T-cell (primary cell): ENCODE measurements at regions not wholly inside any gene's neighbourhood (a gene's known extent, or its start where the extent isn't known, plus 50 kb on each side); places are given as distances from the start of the nearest gene placed in this dataset.

ENCODE experiments used
- ATAC-seq, 4 experiments: fragments of 200-7000 bp in 3 of 4; fragments of 150-1000 bp in 1 of 4; cut with Tn5 transposase; replicated peaks in 1 of 4; 1 replicate in 3 of 4; 2 replicates in 1 of 4; pipeline ENCODE4 v1.10.0; 2021; ENCODE audit warnings: moderate library complexity in 3 of 4, mild to moderate bottlenecking in 2 of 4, moderate number of reproducible peaks in 1 of 4
- CTCF ChIA-PET, 2 donors: fragments of 300-600 bp; sonication (Branson Sonifier 250); formaldehyde crosslinking; loops; one replicate each; lab custom pipeline; 2022; ENCODE audit warnings: antibody characterized with exemption in 2 of 2; lab: Charles Lee
- POLR2A ChIA-PET, 2 donors: fragments of 300-600 bp; sonication (Branson Sonifier 250); formaldehyde crosslinking; loops; one replicate each; lab custom pipeline; 2022; ENCODE audit warnings: antibody characterized with exemption in 2 of 2; lab: Charles Lee
- DNase-seq, 35 experiments: peaks; one replicate each; pipeline versions ENCODE4 v3.0.0 to v3.0.0-alpha.2; 2013 to 2023
- H3K27ac ChIP-seq: one replicate; pipeline ENCODE4 v1.5.1; 2013; ENCODE audit warnings: low read length
- H3K27me3 ChIP-seq, 2 experiments: replicated peaks in 1 of 2; 1 replicate in 1 of 2; 2 replicates in 1 of 2; pipeline versions ENCODE4 v1.6.1 to v1.7.0; 2013; ENCODE audit warnings: low read length in 1 of 2, mixed read lengths in 1 of 2; ENCODE audit not compliant: control insufficient read depth in 2 of 2, insufficient read depth in 2 of 2; ENCODE audit errors: extremely low read depth in 1 of 2
- H3K36me3 ChIP-seq, 2 donors: 1 replicate in 1 of 2; 2 replicates in 1 of 2; pipeline versions ENCODE4 v1.6.1 to v1.7.0; 2013; ENCODE audit warnings: low read length in 1 of 2; ENCODE audit not compliant: control insufficient read depth in 2 of 2, insufficient read depth in 1 of 2; ENCODE audit errors: extremely low read depth in 1 of 2
- H3K4me1 ChIP-seq, 2 experiments: 1 replicate in 1 of 2; 2 replicates in 1 of 2; pipeline versions ENCODE4 v1.6.1 to v1.7.0; 2013; ENCODE audit warnings: low read length in 2 of 2, mixed read lengths in 1 of 2; ENCODE audit not compliant: insufficient read depth in 2 of 2, control insufficient read depth in 1 of 2; ENCODE audit errors: extremely low read depth in 1 of 2
- H3K4me3 ChIP-seq, 2 donors: 1 replicate in 1 of 2; 2 replicates in 1 of 2; pipeline versions ENCODE4 v1.5.1 to v1.7.0; 2013; ENCODE audit warnings: mild to moderate bottlenecking in 2 of 2, low read length in 1 of 2, moderate library complexity in 1 of 2; ENCODE audit not compliant: control insufficient read depth in 1 of 2; ENCODE audit errors: extremely low read depth in 1 of 2
- H3K9me3 ChIP-seq: 2 replicates; pipeline ENCODE4 v1.7.0; 2013
- H3K27ac Mint-ChIP-seq, 2 donors: one replicate each; pipeline ENCODE4 v1.8.0; 2020 to 2021; ENCODE audit warnings: mild to moderate bottlenecking in 2 of 2, mixed read lengths in 2 of 2
- H3K27me3 Mint-ChIP-seq, 2 donors: one replicate each; pipeline ENCODE4 v1.8.0; 2021 to 2022; ENCODE audit warnings: mixed read lengths in 2 of 2
- H3K36me3 Mint-ChIP-seq: one replicate; pipeline ENCODE4 v1.8.0; 2021; ENCODE audit warnings: mixed read lengths
- H3K4me1 Mint-ChIP-seq, 3 donors: one replicate each; pipeline ENCODE4 v1.8.0; 2020 to 2022; ENCODE audit warnings: mixed read lengths in 3 of 3, mild to moderate bottlenecking in 1 of 3
- H3K4me3 Mint-ChIP-seq, 3 donors: one replicate each; pipeline ENCODE4 v1.8.0; 2020 to 2022; ENCODE audit warnings: mild to moderate bottlenecking in 3 of 3, mixed read lengths in 3 of 3, moderate library complexity in 3 of 3
- H3K9me3 Mint-ChIP-seq, 3 donors: one replicate each; pipeline ENCODE4 v1.8.0; 2020 to 2022; ENCODE audit warnings: mixed read lengths in 3 of 3
- WGBS: methylation state at CpG from one replicate; pipeline ENCODE4 v1.1.5; 2013; ENCODE audit warnings: missing lambda C conversion rate; ENCODE audit not compliant: insufficient coverage; 5-methylcytosine and 5-hydroxymethylcytosine counted together

DNA sequence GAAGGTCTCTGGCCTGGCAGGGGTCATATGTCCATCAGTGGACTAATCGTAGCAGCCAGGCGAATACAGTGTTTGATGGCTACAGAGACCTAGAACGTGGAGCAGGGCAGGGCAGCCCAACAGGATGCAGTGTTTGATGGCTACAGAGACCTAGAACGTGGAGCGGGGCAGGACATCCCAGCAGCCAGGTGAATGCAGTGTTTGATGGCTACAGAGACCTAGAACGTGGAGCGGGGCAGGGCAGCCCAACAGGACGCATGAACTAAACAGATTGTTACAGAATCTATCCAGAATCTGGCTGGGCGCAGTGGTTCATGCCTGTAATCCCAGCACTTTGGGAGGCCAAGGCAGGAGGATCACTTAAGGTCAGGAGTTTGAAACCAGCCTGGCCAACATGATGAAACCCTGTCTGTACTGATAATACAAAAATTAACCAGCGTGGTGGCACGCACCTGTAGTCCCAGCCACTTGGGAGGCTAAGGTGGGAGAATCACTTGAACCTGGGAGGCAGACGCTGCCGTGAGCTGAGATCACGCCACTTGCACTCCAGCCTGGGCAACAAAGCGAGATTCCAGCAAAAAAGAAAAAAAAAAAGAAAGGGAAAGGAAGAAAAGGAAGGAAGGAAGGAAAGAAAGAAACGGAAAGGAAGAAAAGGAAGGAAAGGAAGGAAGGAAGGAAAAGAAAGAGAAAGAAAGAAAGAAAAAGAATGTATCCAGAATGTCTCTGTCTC, 65.2 kb upstream of the RPH3AL start:
- ChIA-PET POLR2A (interaction anchor here in 1 of 2 donors (0.6 to 0.7 kb wide), 2 partner anchors 79 to 85 kb away, joined by 4 to 7 read pairs; no protein-coding TSS in a partner anchor), CTCF (interaction anchor here (0.7 to 1.7 kb wide), 2 partner anchors 282 kb away, joined by 4 to 12 read pairs; no protein-coding TSS in a partner anchor)
- Histone ChIP-seq H3K9me3 (no peaks in the 10 kb centered on the region), H3K27ac (peak overlapping the region; percentile 86), H3K4me1 (peaks cover 50 to 84% of the 10 kb centered on the region in 2 experiments), H3K4me3 (peak overlapping the region in 1 of 2 donors; percentile 25), H3K36me3 (peaks cover under 1 to 4% of the 10 kb centered on the region in 2 donors), H3K27me3 (no peaks in the 10 kb centered on the region)
- Mint-ChIP-seq H3K27ac (peak overlapping the region; percentile 98 to 100), H3K9me3 (peaks cover 0 to 3% (median 0%) of the 10 kb centered on the region in 3 donors), H3K27me3 (peaks cover 0 to 2% of the 10 kb centered on the region in 2 donors), H3K4me1 (peaks cover 78 to 81% (median 80%) of the 10 kb centered on the region in 3 donors), H3K4me3 (peak overlapping the region; percentile 39 to 91 (median 49)), H3K36me3 (peaks cover 9% of the 10 kb centered on the region)
- DNase-seq (no peak), ATAC-seq (no peak)
- WGBS: 88% methylated on average over 9 of the region's 16 CpGs

- ATAC-seq (peak; percentile 44 to 59 (median 48)), DNase-seq (peak in 25 of 35 experiments; percentile 8 to 77 (median 33))
- Mint-ChIP-seq H3K36me3 (peaks cover 12% of the 10 kb centered on the region), H3K9me3 (peaks cover 0 to 3% (median 0%) of the 10 kb centered on the region in 3 donors), H3K27ac (peak overlapping the region; percentile 98 to 100), H3K27me3 (peaks cover 0 to 2% of the 10 kb centered on the region in 2 donors), H3K4me1 (peaks cover 86 to 87% (median 87%) of the 10 kb centered on the region in 3 donors), H3K4me3 (peak overlapping the region; percentile 91 to 94 (median 93))
- 10% methylated on average over 10 of the region's 23 CpGs for WGBS
- peaks cover 4 to 5% of the 10 kb centered on the region in 2 donors for H3K36me3 ChIP-seq
- peak overlapping the region; percentile 53 to 60 for H3K4me3 ChIP-seq
- POLR2A ChIA-PET: interaction anchor here in 1 of 2 donors (0.6 kb wide), 1 partner anchor 258 kb away, joined by 3 read pairs; no protein-coding TSS in a partner anchor
- no peaks in the 10 kb centered on the region for H3K27me3 ChIP-seq
- H3K27ac ChIP-seq: peak overlapping the region; percentile 86
- no peaks in the 10 kb centered on the region for H3K9me3 ChIP-seq
- CTCF ChIA-PET: interaction anchor here (0.7 to 1.0 kb wide), 4 partner anchors 81 to 583 kb away, joined by 3 to 12 read pairs (median 4); no protein-coding TSS in a partner anchor
- H3K4me1 ChIP-seq: peaks cover 59 to 97% of the 10 kb centered on the region in 2 experiments
Measured at GRCh38 chr17:416293-417206, 63.9 kb upstream of the RPH3AL start.

GRCh38 chr17:413706-414380, 61.2 kb upstream of the RPH3AL start:
- H3K4me3 ChIP-seq: peak overlapping the region; percentile 49 to 55
- no peaks in the 10 kb centered on the region for H3K27me3 ChIP-seq
- ATAC-seq: no peak
- peak overlapping the region; percentile 98 to 100 for H3K27ac Mint-ChIP-seq
- ChIA-PET CTCF (interaction anchor here (0.6 to 1.8 kb wide), 2 partner anchors 286 to 348 kb away, joined by 3 to 8 read pairs; no protein-coding TSS in a partner anchor), POLR2A (interaction anchor here in 1 of 2 donors (0.6 kb wide), 1 partner anchor 1181 kb away, joined by 5 read pairs; no protein-coding TSS in a partner anchor)
- peak overlapping the region; percentile 69 for H3K27ac ChIP-seq
- peaks cover 4 to 5% of the 10 kb centered on the region in 2 donors for H3K36me3 ChIP-seq
- no peaks in the 10 kb centered on the region for H3K9me3 ChIP-seq
- peak in 4 of 35 experiments; percentile 11 to 37 (median 22) for DNase-seq
- H3K4me1 ChIP-seq: peaks cover 66 to 96% of the 10 kb centered on the region in 2 experiments
- H3K36me3 Mint-ChIP-seq: peaks cover 12% of the 10 kb centered on the region
- 17% methylated on average over 19 of the region's 25 CpGs for WGBS
- H3K4me1 Mint-ChIP-seq: peaks cover 90 to 94% (median 92%) of the 10 kb centered on the region in 3 donors
- no peaks in the 10 kb centered on the region for H3K9me3 Mint-ChIP-seq
- H3K27me3 Mint-ChIP-seq: peaks cover 0 to 3% of the 10 kb centered on the region in 2 donors
- peak overlapping the region; percentile 74 to 91 (median 84) for H3K4me3 Mint-ChIP-seq

- POLR2A ChIA-PET: interaction anchor here in 1 of 2 donors (0.6 kb wide), 1 partner anchor 352 kb away, joined by 3 read pairs; no protein-coding TSS in a partner anchor
- no peaks in the 10 kb centered on the region for H3K9me3 ChIP-seq
- DNase-seq: peak in 13 of 35 experiments; percentile 11 to 52 (median 31)
- peaks cover 63 to 88% of the 10 kb centered on the region in 2 experiments for H3K4me1 ChIP-seq
- CTCF ChIA-PET: interaction anchor here (0.7 to 3.1 kb wide), 12 partner anchors 76 to 583 kb away, joined by 3 to 94 read pairs (median 6); partner anchors contain the start of gene TIMM22 (in 1 of the 2)
- Mint-ChIP-seq H3K27ac (peak overlapping the region; percentile 97 to 98), H3K4me1 (peaks cover 82 to 89% (median 84%) of the 10 kb centered on the region in 3 donors), H3K36me3 (peaks cover 12% of the 10 kb centered on the region), H3K9me3 (no peaks in the 10 kb centered on the region), H3K27me3 (peaks cover 0 to 3% of the 10 kb centered on the region in 2 donors), H3K4me3 (peak overlapping the region; percentile 81 to 96 (median 91))
- H3K4me3 ChIP-seq: peak overlapping the region; percentile 49 to 68
- 24% methylated on average over 4 of the region's 10 CpGs for WGBS
- H3K36me3 ChIP-seq: peaks cover 4 to 5% of the 10 kb centered on the region in 2 donors
- H3K27ac ChIP-seq: peak overlapping the region; percentile 69
- ATAC-seq: no peak
- no peaks in the 10 kb centered on the region for H3K27me3 ChIP-seq
Measured at GRCh38 chr17:413016-413350, 60.4 kb upstream of the RPH3AL start.

- Mint-ChIP-seq H3K4me3 (peak overlapping the region; percentile 81 to 96 (median 91)), H3K9me3 (no peaks in the 10 kb centered on the region), H3K4me1 (peaks cover 81 to 87% (median 83%) of the 10 kb centered on the region in 3 donors), H3K27me3 (peaks cover 0 to 3% of the 10 kb centered on the region in 2 donors), H3K27ac (peak overlapping the region; percentile 97 to 98), H3K36me3 (peaks cover 12% of the 10 kb centered on the region)
- H3K4me1 ChIP-seq: peaks cover 57 to 82% of the 10 kb centered on the region in 2 experiments
- DNase-seq (peak; percentile 39 to 88 (median 67)), ATAC-seq (no peak)
- H3K36me3 ChIP-seq: peaks cover 4 to 5% of the 10 kb centered on the region in 2 donors
- H3K27me3 ChIP-seq: no peaks in the 10 kb centered on the region
- H3K27ac ChIP-seq: peak overlapping the region; percentile 69
- WGBS: 23% methylated on average over 12 of the region's 15 CpGs
- POLR2A ChIA-PET: interaction anchor here in 1 of 2 donors (0.6 kb wide), 2 partner anchors 119 to 352 kb away, joined by 3 to 7 read pairs; no protein-coding TSS in a partner anchor
- peak overlapping the region; percentile 49 to 83 for H3K4me3 ChIP-seq
- CTCF ChIA-PET: interaction anchor here (0.6 to 3.1 kb wide), 29 partner anchors 9 to 584 kb away, joined by 3 to 94 read pairs (median 4); partner anchors contain the start of gene TIMM22 (in 1 of the 2)
- H3K9me3 ChIP-seq: no peaks in the 10 kb centered on the region
Measured at GRCh38 chr17:412211-413015, 59.8 kb upstream of the RPH3AL start.
